HG03108 (cell line): ENCODE measurements at regions not wholly inside any gene's neighbourhood (a gene's known extent, or its start where the extent isn't known, plus 50 kb on each side); places are given as distances from the start of the nearest gene placed in this dataset.
"Not testable (repeated sequence)": the region's sequence is repeated elsewhere in the genome, so short reads cannot be mapped to it uniquely, and the experiment has no call there.

ENCODE experiments used
- ATAC-seq: cut with Tn5 transposase; IDR thresholded peaks from one replicate; pipeline ENCODE4 v1.9.1; 2021; ENCODE audit warnings: moderate library complexity; ENCODE audit not compliant: unreplicated experiment

DNA sequence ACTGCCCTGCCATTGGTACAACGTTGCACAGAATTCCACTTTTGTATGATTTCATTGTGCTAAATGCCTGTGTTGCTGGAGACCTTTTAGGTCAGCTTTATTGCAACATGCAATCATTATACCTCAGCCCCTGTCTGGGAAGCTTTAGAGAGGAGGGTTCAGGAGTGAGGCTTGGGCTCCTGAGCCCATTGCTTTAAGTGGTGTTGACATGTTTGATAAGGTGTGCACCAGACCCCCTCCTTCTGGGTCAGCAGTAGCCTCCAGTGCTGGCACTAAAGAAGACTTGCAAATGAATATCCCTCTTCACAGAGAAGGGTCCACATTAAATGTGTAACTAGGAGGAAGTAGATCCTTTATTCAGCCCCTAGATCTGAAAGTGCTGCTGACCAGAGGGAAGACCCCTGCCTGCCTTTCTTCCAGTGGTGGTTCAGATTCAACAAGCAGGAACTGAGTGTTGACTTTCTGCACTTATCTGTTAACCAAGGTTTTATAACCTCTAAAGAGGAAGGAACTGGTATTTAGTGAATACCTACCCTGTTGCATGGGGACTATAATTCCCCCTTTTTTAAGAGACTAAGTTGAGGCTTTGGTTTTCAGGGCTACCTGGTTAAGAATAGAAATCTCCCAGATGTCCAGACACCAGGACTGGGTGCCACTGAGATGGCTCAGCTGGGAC lies 369.4 kb upstream of the IGFBP3 start:
- peak; percentile 23 for ATAC-seq

DNA sequence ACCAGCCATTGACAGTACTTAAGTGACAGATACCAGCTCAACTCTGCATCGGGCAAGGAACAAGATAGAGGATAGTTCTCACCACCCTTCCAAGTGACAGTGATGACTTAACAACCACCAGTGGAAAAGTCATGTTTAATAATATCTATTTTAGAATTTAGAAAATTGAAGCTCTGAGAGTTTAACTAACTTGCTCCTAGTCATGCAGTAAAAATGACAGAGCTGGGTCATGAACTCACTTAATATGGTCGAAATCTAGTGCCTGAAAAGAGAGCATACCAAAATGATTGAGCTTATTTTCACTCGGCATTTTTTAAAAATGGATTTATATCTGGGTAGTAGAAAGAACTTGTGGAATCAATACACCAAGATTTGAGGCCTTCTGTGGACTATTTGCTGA lies 367.8 kb upstream of the IGFBP3 start:
- ATAC-seq, result no peak

DNA sequence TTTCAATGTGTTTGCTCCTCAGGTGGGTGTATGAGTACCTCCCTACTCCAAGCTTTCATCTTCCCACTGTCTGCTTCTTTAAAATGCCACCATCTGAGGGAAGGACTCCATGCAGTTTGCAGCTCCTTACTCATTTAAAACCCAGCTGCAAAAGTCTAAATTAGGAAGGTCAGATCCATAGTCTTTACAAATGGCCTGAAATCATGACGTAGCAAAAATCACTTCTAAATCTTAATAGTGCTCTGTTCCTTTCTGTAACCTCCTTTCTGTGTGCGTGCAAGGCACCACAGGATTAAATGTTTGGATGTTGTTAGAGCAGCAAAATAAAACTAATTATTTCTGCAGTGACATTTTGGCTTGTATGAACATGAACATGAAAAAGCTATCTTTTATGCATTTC lies 366.9 kb upstream of the IGFBP3 start:
- no peak for ATAC-seq

DNA sequence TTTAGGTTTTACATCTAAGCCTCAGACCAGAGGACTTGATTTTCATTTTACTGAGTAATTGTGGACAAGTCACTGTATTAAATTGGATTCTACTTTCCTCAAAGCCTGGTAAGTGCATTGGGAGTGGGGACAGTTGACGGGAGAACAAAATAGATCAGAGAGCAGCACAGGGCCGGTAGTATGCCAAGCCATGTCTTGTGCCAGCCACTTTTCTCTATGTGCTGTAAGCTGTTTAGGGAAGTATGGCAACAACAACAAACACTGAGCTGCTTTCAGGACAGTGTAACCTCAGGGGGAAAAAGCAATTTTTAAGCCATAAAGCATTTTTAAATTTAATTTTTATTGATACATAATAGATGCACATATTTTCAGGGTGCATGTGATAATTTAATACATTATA lies 365.9 kb upstream of the IGFBP3 start:
- ATAC-seq, result no peak

DNA sequence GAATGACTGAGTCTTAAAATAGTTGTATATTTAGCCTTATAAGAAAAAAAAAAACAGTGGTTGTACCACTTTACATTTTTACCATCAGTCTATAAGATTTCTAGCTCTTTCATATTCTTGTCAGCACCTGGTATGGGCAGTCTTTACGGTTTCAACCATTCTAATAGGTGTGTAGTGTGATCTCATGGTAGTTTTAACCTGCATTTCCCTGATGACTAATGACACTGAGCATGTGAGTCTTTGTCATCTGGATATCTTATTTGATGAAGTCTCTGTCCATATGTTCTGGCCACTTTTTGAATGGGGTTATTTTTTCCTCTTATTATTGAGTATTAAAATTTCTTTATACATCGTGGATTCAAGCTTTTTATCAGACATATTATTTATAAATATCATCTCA lies 365.3 kb upstream of the IGFBP3 start:
- ATAC-seq, result no peak

DNA sequence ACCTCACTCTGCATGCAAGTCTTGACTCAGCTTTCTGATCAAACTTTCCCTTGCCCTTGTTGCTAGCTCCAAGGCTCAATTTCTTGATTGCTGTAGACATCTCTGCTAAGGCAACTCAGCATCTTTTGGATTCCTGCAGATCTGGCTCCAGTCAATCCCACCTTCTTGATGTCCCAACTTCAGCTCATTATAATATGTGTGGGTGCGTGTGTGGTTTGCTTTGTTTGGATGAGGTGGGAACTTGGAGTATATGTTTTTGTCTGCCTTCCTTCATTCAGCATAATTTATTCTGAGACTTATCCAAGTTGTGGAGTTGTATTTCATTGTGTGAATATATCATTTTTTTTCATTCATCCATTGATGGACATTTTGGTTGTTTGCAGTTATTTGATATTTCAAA lies 364.8 kb upstream of the IGFBP3 start:
- ATAC-seq, result no peak

DNA sequence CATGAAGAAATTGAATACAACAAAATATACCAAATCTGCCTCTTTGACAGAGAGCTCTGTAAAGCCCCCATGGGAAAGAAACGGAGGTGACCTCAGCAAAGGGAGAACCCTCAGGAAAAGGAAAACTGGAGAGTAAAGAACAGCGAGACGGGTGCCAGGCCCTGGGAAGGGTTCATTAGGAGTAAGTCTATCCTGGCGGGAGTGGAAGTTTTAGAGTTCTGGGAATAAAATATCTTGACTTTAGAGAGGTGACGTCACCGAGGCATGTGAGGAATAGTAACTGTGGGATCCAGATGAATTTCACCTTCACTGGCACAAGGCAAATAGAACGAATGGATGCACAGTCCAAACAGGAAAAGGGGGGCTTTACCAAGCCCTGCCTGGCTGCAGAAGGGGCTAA lies 362.8 kb upstream of the IGFBP3 start:
- ATAC-seq, result no peak

DNA sequence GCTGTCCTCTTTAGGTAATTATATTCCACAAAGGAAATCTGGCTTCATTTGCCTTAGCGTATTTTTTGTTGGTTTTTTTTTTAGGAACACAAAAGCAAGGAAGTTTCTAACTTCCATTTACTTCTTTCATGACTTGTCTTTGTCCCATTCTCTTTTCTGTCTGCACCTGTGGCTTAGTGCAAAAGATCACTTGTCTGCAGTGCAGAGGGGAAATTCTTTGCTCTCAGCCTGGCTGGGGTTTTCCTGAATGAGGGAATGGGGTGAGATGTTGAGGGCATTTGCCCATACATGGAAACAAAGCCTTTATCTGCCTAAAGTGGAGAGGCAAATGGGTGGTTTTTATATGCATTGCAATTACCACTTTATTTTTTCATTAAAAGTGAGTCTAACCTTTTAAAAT lies 361.1 kb upstream of the IGFBP3 start:
- no peak for ATAC-seq

DNA sequence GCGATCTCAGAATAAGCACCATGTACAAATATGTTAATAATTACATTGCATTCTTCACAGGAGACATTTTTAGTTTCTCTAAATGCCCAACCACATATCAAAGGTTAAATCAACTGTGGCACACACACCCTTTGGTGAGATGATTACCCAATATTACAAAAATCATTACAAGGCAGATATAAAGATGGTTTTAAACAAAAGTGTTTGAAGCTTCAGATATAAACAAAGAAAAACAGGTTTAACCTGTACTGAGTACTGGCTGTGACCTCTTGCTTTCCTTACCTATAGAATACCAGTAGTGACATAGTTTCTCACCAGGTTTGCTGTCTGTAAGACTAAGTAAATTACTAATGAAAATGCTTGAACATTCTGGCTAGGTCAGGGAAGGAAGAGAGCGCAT lies 360.0 kb upstream of the IGFBP3 start:
- no peak for ATAC-seq

DNA sequence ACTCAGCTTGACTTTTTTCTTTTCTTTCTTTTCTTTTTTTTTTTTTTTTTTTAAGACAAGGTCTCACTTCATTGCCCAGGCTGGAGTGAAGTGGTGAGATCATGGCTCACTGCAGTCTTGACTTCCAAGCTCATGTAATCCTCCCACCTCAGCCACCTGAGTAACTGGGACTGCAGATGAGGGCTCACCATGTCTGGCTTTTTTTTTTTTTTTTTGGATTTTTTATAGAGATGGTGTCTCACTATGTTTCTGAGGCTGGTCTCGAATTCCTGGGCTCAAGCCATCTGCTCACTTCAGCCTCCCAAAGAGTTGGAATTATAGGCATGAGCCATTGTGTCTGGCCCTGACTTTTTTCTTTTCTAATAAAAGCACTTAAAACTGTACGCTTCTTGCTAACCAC lies 358.2 kb upstream of the IGFBP3 start:
- ATAC-seq, result no peak

DNA sequence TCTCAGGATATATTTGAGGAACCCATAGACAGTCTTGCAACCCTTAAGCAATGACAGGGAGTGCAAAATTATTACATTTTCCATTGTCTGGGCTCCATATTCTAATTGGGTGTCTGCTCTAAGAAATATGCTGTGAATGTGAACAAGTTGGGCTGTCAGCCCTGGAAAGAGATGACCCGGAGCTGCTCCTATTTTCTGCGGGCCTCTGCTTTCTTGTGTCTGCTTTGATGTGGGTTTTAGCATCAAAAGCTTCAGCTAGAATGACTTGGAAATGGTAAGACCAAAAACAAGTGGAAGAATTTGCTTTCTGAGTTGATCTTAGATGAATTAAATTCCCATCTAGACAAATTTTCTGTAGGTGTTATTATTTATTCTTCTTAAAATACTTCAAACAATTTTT lies 343.6 kb upstream of the IGFBP3 start:
- no peak for ATAC-seq

DNA sequence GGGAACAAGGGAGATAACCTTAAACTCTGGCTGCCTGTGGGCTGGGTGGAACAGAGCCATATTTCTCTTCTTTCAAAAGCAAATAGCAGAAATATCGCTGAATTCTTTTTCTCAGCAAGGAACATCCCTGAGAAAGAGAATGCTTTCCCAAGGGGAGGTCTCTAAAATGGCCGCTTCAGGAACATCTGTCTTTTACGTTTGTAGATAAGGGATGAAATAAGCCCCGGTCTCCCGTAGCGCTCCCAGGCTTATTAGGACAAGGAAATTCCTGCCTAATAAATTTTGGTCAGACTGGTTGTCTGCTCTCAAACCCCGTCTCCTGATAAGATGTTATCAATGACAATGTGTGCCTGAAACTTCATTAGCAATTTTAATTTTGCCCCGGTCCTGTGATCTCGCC lies 340.6 kb upstream of the IGFBP3 start:
- not testable (repeated sequence) for ATAC-seq

DNA sequence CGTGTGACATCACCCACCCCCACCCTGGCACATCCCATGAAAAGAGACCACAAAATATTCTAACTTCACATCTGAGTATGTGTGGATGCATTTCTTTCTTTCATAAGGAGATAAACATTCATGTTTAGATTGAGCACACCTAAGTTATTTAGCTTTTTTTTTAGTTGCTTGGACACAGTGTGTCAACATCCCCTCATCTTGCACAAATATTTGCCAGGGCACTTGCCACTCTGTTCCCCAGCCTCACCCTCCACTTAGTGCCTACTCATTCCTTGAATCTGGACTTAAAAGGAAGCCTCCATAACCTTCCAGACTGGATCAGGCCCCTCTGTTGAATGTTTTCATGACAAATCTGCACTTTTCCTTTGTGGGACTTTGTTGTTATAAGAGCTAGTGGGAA lies 338.9 kb upstream of the IGFBP3 start:
- no peak for ATAC-seq

DNA sequence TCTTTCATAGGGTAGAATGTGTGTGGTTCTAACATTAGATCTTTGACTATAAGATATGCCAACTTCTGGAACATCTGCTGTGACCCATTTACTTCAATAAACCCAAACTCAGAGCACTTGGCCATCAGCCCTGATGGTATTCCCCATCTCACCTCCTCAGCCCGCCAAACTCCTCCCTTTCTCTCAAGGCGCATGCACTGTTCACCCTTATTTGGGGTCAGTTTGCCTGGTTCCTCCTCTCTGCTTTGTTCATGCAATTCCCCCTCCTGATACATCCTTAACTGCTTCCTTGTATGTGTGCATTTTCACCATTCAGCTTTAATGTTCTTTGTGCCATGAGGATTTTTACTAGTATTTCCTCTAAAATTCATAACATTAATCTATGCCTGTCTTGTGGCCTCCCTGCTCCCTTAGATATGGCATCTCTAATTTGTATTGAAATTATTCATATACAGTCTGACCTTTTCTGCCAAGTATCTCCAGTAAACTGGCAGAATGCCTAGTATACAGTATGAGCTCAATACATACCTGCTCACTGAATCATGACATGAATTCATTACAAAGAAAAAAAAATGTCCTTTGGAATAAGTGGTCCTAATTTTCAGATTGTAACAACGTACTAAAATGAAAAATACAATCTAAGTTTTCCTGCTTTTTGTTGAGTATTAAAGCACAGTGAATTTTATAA lies 336.8 kb upstream of the IGFBP3 start:
- ATAC-seq, result no peak

DNA sequence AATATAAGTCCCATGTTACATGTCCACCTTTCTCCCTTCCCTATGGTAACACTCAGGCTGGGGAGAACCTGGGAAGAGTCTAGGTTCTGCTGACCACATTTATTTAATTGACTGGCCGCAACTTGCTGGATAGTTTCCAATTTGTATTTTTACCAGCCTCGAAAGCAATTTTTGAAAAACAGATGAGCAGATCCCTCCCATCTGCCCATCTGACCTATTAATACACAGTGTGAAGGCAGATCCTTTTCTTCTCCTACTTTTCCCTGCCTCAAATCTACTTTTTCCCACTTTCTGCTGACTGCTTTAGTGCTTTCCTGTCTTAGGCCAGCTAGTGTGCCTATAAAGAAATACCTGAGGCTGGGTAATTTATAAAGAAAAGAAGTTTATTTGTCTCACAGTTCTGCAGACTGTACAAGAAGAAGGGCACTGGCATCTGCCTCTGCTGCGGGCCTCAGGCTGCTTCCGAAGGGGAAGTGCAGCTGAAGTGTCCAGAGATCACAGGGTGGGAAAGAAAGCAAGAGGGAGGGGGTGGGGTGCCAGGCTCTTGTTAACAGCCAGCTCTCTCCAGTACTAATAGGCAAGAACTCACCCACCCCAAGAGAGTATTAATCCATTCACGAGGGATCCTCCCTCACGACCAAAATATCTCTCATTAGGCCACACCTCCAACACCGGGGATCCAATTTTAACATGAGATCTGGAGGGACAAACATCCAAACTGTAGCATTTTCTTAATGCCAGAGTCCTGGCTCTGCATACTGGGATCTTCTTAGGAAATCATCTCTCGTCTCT lies 336.0 kb upstream of the IGFBP3 start:
- no peak for ATAC-seq

DNA sequence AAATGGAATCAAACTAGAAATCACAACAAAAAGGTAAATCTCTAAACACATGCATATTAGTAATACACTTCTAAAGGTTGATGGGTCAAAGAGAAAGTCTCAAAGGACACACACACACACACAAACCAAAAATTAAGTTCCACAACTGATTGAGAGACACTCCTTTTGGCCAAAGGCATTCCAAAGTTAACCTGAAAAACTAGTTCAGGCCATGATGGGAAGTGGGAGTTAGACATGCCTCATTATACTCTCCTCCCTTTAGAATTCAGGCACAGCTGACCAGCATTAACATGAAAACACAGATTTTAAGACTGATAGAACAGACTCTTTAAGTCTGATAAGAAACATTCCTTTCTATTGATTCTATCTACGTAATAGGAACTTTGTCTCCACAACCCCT lies 332.4 kb upstream of the IGFBP3 start:
- no peak for ATAC-seq

DNA sequence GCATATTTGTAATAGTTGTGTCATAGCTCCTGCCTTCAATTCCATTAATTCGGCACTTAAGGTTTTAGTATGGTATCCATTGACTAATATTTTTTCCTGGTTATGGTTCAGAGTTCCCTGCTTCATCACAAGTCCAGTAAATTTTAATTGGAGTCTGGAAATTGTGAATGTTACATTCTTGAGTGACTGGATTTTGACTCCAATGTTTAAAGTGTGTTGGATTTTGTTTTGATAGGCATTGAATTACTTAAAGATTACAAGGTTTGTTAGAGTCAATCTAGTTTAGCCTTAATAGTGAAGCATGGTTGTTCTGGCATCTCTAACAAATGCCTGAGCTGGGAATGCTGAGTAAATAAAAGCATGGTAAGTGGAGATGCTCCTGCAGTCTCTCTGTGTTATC lies 326.6 kb upstream of the IGFBP3 start:
- no peak for ATAC-seq

DNA sequence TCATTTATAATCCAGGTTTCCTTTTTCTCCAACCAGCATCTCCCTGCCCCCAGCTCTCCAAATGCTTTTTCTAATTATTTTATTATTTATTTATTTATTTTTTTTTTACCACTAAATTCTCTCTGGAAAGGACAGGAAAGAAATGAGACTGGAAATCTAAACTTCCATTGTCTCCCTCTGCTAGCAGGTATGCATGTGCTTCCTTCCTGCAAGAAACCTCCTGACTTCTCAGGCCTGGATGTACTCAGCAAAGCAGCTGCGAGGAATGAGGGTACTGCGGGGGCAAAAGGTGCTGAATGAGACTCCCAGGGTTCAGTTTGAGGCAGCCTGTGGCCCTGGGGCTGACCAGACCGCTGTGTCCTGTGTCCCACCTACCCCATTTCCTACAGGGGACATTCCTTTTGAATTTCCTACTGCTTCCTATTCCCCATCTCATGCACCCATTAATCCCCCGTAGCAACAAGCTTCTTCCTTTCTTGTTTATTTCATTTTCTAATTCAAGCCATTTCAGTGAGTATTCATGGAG lies 324.6 kb upstream of the IGFBP3 start:
- no peak for ATAC-seq

DNA sequence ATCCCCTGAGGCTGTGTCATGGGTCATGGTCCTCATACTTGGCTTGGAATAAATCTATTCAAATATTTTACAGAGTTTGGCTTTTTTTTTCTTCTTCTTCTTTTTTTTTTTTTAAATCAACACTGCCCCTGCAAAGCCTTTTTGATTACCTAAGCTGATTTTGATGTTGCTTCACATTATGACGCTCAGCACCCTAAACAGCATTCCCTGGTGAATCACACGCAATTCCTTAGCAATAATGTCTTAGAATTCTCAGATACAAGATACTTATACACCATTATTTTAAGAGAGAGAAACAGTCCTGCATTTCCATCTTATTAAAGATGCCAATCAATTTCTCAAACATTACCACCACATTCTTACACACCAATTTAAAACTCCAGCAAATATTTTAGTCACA lies 323.7 kb upstream of the IGFBP3 start:
- no peak for ATAC-seq

DNA sequence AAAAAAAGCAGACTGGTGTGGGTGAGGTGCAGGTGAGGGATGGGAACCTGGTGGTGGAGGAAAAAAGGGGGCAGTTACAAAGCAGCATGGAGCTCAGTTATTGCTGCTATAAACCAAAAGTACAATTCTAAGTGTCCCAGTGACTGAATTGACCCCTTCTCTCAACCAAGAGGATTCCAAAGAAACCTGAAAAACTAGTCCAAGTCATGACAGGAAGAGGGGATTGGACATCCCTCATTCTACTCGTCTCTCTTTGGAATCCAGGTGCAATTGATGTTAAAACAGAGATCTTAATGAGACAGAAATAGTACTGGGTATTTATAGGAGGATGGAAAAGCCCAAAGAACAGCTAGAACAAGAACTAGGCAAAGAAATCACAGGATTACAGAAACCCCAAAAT lies 322.3 kb upstream of the IGFBP3 start:
- ATAC-seq, result no peak

DNA sequence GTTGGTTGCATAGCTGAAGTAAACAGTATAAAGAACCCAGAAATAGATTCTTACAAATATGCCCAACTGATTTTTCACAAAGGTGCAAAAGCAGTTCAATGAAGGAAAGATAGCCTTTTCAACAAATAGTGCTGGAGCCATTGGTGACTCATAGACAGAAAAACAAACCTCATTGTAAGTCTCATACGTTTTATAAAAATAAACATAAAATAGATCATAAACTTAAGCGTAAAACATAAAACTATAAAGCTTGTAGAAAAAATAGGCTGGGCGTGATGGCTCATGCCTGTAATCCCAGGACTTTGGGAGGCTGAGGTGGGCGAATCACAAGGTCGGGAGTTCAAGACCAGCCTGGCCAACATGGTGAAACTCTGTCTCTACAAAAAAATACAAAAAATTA lies 318.8 kb upstream of the IGFBP3 start:
- ATAC-seq, result no peak

DNA sequence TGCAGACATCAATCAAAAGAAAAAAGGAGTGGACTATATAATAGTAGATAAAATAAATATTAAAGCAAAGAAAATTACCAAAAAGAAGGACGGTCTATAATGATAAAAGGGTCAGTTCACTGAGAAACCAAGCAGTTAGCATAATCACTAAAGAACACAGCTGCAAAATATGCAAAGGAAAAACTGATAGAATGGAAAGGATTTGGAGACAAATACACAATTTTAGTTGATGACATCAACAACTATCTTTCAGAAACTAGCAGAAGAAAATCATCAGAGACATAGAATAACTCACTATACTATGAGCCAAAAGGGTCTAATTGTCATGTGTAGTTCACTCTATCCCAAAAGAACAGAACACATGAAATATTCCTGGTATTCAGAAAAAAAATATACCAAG lies 316.4 kb upstream of the IGFBP3 start:
- ATAC-seq, result no peak
